ENCODE measurements at regions not wholly inside any gene's neighbourhood (a gene's known extent, or its start where the extent isn't known, plus 50 kb on each side); places are given as distances from the start of the nearest gene placed in this dataset.
"Not testable (repeated sequence)": the region's sequence is repeated elsewhere in the genome, so short reads cannot be mapped to it uniquely, and the experiment has no call there.

DNA sequence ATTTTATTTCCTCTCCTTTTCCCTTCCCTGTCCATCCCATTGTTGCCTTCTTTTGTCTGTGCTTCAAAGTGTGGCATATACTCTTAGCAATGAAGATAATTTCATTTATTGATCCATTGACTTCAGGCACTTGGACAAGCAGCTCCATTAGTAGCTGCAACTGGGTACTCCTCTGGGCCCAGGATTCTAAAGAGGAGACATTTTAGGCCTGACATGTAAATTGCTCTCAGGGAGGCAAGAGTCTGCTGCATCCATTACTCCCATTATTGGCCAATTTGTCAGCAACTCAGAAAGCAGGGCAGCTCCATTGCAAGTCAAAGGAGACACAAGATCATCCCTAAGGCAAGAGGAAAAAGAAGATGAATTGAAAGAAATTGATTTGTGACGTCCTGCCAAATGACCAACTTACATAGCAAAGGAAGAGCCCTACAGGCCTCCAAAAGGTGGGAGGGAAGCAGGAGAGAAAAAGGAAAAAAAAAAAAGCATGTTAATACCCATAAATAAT, 1094.1 kb upstream of the FLRT2 start:
- no peak for DNase-seq

DNA sequence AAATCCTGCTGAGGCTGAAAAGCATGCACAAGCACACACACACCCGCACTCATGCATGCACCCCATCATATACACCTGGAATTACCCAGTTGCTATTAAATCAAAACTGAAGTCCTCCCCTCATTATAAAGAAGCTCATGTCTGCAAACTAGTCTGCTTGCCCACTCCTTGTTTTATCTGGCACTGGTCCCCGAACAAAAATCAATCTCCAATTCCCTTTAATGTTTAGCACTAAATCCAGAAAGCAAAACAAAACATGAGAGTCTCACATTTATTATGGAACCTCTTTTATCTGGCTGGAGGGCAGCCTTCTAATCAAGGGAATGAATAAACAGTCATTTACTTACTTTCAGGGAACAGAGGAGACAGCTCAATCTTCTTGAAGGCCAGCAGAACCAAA, 1093.4 kb upstream of the FLRT2 start:
- no peak for DNase-seq

DNA sequence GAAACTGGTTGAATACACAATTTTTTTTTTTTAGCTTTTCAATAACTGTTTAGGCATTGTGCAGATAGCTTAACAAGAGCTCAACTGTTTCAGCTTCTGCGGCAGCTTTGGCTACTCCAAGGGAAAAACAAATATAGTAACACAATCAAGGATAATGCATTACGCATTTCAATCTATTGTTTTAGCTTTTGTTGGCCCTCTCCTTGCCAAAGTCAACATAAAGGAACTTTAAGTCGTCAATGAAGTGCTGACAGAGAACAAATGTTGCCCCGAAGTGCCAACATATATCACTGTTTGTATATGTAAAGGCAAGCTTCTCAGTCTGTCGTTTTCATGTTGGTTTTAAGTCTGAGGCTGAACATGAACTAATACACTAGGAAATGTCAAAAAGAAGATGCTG, 1087.4 kb upstream of the FLRT2 start:
- no peak for DNase-seq

DNA sequence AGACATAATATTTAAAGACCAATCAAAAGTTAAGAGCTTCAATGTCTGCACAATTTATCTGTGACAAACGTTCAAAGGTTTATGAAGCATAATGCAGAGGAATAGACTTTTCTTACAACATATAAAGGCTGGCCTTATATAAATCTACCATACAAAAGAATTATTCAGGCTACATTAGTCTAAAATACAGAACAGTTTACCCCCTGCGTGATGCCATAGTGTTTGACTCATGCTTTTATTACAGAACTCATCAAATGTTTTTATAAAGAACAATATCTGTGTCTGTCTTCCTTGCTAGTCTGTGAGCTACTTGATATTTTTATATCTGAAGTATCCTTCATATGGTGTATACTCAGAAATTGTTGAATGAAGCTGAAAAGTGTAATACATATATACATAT, 1084.5 kb upstream of the FLRT2 start:
- no peak for DNase-seq

DNA sequence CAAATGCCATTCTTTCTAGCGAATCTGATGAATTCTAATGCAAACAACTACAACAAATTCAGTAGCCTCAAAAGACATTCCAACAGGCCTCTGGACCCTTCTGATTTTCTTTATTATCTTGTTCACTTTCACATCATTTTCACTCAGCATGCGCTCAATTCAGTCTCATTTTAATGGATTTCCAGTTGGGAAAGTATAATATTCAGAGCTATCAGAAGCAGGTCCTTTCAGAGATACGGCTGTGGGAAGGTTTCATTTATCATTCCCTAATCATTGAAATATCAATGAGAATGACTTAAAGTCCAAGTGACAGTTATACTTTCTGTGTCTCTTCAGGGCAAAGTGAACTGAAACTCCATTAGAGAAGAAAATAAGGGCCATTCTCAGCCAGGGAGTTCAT, 1083.7 kb upstream of the FLRT2 start:
- DNase-seq: no peak

DNA sequence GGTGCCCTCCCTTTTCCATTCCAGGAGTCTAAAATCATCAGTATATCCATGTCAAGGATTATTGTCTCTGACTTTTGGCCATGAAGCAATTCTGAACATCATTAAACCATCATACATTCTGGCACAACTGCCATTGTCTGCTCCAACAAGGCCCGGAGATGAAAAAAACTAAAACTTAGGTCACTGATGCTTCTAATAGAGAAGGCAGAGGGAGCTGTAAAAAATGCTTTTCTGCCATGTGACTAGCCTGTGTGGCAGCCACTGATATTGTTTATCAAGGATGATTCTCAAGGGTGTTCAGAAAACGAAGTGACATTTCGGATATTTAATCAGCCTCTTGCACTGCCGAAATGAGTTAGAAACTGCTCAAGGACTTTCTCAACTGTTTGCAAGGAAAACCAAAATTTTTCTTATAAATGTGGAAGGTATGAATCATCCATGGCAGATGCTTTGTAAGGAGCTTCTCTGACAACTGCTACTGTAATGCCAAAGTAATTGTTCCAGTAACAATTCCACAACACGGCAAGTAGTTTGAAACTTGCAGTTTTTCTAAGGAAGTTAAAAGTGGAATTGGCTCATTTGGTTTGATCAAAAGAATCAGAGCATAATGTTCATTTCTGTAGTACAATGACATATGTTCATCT, 1076.5 kb upstream of the FLRT2 start:
- DNase-seq: no peak

DNA sequence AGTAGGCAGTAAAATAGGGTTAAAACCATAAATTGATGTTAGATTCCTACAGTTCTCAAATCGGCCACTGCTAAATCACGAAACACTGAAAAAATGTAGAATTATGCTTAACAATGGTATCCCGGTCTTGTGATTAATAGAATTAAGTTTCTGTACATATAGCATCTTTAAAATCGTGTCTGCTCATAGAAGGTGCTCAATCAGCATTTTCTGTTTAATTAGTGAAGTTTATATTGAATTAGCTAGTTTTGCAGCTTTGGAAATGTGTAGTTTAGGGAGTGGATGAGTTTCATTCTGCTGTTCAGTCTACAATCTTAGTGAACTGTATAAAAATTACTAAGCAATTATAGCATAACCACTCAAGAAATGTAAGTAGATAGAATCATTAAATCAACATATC, 1075.8 kb upstream of the FLRT2 start:
- no peak for DNase-seq

DNA sequence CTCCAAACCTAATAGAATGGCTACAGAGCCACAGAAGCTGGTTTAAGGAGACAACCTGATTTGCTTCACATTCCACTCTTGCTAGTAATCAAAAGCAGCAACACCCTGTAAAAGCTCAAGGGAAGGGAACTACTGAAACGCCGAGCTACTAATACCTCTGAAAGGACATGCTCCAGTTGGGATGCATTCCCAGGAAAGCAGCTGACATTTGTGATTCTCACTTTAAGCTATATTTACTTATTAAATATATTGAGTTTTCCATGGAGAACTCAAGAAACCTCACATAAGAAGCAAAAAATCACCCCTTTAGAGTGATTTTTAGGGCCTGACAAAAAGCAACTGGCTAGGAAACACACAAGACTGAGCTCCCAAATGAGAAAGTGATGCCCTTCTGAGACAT, 1073.0 kb upstream of the FLRT2 start:
- DNase-seq: no peak

DNA sequence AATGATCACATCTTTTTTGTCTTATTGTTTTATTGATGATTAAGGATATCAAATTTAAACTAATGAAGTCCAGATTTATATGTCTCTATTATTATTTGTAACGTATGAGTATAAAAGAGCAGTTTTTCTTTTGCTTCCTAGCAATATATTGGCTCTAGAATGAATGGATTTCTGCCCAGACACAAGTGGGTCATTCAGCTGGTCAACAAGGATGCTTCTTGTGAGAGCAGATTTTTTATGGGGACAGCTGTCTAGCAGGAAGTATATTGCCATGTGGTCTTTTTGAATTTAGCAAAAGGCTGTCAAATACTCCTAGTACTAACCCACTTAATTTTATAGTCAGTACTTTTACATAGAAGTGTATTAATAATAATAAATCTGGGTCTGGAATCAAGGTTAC, 1071.1 kb upstream of the FLRT2 start:
- no peak for DNase-seq

DNA sequence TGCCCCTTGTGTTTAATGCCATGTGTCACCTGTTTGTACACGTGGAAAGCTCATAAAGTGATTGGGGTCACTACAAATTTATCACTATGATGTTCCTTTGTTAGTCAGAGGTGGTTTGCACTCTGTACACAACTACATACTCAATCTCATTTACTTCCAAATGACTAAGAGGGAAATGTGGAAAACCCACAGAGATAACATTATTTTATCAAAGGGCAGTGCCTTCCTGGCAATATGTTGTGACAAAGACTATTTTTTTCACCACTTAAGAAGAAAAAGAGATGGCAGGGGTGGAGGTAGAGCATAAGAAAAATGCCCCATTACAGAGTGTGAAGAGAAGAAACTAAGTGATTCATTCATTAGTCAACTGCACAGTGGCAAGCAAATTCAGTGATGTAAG, 1064.1 kb upstream of the FLRT2 start:
- no peak for DNase-seq

DNA sequence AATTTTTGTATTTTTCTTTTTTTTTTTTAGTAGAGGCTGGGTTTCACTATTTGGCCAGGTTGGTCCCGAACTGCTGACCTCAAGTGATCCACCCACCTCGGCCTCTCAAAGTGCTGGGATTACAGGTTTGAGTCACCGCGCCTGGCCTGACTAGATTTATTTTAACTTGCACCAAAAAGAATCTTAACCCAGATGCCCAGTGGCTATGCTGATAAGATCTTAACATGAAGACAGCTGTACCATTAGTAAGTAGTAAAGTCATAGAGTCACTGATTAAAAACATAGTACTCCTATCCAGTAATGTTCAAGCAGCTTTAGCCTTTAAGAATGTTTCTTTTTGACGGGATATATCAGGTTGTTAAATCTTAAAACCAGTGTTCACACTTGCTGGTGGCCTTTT, 1061.8 kb upstream of the FLRT2 start:
- DNase-seq: no peak

DNA sequence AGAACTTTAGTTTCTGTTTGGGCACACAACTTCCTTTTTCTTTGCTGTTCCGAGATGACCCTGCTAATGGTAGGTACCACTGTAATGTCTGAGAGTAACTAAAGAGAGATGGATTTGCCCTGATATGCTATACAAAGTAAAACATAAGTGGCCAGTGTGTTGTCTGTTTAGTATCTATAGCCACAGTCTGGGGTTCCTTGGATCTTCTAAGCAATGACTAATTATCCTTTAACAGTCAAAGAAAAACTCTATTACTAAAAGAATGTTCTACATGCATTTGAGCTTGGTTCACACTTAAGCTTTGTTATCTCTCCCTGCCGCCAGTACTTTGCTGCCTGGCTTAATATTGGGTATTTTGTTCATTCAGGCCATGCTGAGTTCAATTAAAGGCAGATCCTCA, 1051.9 kb upstream of the FLRT2 start:
- no peak for DNase-seq

DNA sequence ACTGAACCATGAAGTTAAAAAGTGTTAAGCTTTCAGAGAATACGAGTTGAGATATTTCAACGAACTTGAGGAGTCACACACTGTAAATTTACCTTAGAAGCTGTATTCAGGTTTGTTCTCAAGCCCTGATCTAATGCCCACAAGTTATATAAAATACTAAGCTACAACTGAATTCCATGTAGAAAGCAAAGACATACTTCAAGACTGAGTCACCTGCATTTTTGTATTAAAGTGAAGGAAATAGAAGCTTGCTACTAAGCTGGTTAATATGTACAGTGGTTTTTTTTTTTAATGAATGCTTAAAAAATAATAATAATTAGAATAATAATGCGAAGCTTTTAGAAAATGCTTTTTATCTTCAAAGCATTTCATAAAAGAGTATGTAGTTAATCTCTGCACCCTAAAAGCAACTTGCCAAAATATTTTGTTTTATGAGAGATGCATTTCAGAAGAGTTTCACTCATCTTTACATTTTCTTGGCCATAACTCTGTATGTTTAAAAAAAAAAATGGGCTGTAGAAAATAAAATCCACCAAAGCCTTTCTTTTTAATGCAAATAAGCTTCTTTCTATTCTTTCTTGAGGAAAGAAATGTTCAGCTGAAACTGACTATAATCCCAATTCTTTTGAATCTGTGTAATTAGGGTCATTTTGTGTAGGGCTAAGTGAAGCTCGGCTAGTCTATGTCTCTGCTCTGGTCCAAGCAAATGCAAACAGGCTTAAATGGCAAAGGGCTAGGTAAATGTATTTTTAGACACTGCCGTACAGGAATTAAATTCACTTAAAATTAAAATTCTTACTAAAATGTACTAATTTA, 1047.5 kb upstream of the FLRT2 start:
- no peak for DNase-seq

DNA sequence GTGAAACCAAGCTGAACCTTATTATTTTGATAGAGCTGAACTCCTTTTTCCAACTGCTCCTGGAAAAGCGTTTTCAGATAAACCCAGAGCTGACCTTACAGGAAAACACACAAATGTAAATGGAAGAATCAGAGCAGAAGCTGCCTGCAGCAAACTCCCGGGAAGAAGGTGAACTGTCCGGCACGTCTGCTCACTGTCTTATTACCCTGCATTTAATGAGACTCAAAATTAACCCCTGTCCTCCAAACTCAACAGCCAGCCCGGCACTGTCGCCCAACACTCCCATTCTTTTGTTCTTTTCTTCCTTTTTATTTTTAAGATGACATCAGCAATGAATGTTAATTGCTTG, 1046.9 kb upstream of the FLRT2 start:
- no peak for DNase-seq

DNA sequence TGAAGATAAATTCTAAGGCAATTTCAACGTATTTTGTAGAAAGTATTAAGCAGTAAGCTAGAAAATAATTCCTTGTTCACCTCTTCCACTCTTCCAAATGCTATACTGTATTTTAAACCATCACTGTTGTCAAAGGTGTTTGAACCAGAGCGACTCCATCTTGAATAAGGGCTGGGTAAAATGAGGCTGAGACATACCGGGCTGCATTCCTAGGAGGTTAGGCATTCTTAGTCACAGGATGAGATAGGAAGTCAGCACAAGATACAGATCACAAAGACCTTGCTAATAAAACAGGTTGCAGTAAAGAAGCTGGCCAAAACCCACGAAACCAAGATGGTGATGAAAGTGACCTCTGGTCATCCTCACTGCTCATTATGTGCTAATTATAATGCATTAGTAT, 1045.7 kb upstream of the FLRT2 start:
- not testable (repeated sequence) for DNase-seq

DNA sequence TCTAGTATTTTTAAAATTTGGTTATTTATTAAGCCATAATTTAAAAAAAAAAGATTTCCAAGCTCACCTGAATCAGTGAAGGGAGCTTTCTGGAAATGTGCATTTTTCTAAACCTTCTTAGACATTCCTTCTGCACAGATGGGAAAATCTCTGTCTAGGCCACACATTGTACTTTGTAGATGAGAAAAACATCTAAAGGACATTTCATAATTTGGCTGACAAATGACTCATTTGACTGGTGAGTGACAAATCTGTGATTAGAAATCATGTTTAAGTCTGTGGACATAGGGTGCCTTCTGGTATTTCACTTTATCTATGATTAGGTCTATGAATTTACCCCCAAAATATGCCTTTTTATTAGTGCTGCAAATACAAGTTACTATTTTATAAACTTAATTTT, 1044.9 kb upstream of the FLRT2 start:
- no peak for DNase-seq

DNA sequence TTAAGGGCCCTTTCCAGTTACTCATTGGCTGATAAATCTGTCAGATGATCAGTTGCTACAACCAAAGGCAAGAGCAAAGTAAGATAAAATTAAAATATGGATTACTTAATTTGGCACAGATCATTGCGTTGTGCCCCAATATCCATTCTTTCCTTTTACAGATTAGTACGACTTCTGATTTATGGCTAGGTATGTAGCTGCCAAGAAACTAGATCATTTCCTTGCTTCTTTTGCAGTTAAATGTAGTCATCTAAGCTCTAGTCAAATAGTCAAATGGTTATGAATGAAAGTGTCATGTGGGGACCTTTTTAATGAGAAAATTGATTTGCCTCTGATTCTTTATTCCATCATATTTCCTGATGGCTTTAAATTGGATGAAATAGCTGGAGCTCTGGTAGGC, 1039.9 kb upstream of the FLRT2 start:
- no peak for DNase-seq

DNA sequence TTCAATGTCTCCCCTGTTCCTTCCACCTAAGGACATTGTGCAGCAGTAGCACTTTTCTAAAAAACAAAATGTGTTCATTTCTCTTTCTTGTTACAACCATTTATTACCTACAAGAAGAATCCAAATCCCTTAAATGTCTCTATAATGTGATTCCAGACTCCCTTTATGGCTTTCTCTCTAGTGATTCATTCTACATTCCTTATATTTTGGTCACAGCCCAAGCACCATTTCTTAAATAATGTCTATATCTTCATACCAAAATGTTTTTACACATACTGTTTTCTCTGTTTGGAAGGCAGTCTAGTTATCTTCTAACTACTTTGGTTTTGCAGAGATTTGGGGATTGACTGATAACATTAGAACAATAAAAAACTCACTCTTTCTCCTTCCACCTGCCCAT, 1037.3 kb upstream of the FLRT2 start:
- DNase-seq: no peak

DNA sequence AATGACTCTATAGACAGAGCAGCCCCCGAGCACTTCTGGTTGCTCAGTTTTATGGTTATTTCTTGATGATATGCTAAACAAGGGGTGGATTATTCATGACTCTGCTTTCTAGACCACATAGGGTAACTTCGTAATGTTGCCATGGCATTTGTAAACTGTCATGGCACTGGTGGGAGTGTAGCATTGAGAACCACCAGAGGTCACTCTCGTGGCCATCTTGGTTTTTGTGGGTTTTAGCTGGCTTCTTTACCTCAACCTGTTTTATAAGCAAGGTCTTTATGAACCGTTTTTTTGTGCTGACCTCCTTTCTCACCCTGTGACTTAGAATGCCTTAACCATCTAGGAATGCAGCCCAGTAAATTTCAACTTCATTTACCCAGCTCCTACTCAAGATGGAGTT, 1036.2 kb upstream of the FLRT2 start:
- DNase-seq: no peak

DNA sequence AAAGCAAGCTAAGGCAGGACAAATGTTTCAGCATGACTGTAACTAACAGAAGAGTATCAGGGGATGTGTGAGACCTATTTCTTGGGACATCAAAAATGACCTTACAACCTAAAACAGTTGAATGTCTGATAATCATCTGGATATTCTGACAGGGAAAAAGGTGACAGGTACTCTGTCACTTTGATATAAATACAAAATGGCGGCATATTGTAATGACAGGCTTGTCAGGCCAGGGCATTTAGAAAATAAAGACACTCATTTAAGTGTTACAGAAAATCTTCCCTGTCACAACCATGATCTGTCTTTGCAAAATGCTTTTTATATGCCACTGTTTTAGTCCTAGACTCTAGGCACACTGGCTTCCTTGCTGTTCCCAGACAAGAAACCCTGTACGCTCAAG, 1033.3 kb upstream of the FLRT2 start:
- DNase-seq: no peak

DNA sequence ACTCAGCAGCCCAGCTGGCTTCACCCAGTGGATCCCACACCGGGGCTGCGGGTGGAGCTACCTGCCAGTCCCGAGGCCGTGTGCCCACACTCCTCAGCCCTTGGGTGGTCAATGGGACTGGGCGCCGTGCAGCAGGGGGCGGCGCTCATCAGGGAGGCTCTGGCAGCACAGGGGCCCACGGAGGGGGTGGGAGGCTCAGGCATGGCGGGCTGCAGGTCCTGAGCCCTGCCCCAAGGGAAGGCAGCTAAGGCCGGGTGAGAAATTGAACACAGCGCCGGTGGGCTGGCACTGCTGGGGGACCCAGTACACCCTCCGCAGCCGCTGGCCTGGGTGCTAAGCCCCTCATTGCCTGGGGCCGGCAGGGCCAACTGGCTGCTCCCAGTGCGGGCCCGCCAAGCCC, 1017.1 kb upstream of the FLRT2 start:
- DNase-seq: not testable (repeated sequence)

DNA sequence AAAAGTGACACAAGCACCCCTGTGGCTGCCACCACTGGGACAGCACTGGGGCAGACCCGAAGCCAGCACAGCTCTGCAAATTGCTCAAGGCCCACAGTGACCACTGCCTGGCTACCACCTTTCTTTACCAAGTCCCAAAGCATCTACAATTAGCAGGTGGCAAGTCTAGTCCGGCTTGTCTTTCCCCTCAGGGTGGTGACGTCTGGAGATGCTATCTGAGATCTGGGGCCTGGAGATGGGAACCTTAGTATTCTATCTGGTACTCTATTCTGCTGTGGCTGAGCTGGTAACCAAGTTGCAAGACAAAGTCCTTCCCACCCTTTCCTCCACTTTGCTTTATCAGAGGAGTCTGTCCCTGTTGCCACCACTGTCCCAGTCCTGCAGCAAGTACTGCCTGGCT, 1010.1 kb upstream of the FLRT2 start:
- no peak for DNase-seq

DNA sequence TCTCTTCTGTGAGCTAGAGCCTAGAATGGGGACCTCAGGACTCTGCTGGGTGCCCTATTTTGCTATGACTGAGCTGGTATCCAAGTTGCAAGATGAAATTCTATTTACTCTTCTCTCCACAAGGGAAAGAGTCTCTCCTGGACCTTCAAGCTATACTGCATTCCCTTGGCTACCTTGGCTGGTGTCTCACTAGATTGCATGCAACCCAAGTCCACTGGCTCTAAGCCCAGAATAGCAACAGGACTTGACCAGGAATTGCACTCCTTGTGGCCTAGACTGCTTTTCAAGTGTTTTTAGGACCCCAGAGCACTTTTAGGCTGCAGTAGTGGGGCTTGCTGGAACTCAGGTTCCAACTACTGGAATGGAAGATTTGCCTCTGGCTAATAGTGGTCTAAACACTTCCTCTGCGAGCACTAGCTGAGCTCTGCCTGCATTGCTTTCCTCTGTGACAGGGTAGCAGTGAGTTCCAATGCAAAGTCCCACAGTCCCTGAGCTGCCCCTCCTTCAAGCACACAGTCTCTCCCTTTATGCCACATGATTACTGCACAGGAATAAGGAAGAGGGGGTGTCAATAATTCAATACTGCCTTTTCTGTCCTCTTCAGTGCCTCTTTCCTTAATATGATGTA, 1009.1 kb upstream of the FLRT2 start:
- no peak for DNase-seq

DNA sequence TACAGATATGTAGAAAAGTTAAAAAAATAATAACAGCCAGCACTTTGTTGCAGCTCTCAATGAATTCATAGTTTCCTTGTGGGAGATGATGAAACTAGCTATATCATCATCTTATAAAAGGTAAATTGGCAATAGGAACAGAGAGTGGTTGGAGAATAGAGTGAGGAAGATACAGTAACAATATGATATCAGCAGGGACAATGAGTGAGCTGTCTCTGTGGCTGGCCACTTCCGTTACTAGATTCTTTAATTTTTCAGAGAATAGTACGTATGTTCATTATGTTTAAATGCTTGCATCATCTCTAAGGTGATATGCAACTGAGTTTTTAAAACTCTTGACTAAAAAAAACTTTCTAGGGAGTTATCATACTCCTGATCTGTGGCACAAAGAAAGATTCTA, 1006.2 kb upstream of the FLRT2 start:
- DNase-seq: no peak

Measured in NCI-H774 (cell line).